Calu3 (cell line): ENCODE measurements at regions not wholly inside any gene's neighbourhood (a gene's known extent, or its start where the extent isn't known, plus 50 kb on each side); places are given as distances from the start of the nearest gene placed in this dataset.

Source experiments
- BruUV-seq: library from RNA; stranded (reverse); fragments of 400-500 nt; replicated peaks from 2 replicates; lab custom pipeline; 2021; lab: Mats Ljungman, UMichigan
- CTCF ChIA-PET: fragments of 300-600 bp; sonication (Branson Sonifier 250); formaldehyde crosslinking; loops from one replicate; lab custom pipeline; 2022; ENCODE audit warnings: antibody characterized with exemption; lab: Charles Lee
- DNase-seq: peaks from one replicate; pipeline ENCODE4 v3.0.0; 2022
- H3K27ac Mint-ChIP-seq: one replicate; pipeline ENCODE4 v1.8.0; 2022; ENCODE audit warnings: mixed read lengths; ENCODE audit not compliant: unreplicated experiment
- H3K27me3 Mint-ChIP-seq: one replicate; pipeline ENCODE4 v1.8.0; 2022; ENCODE audit warnings: mixed read lengths; ENCODE audit not compliant: unreplicated experiment
- H3K36me3 Mint-ChIP-seq: one replicate; pipeline ENCODE4 v1.8.0; 2022; ENCODE audit warnings: mild to moderate bottlenecking, moderate library complexity, mixed read lengths; ENCODE audit not compliant: insufficient read depth, unreplicated experiment
- H3K4me1 Mint-ChIP-seq: one replicate; pipeline ENCODE4 v1.8.0; 2022; ENCODE audit warnings: mild to moderate bottlenecking, low read depth, mixed read lengths; ENCODE audit not compliant: unreplicated experiment
- H3K4me3 Mint-ChIP-seq: one replicate; pipeline ENCODE4 v1.8.0; 2022; ENCODE audit warnings: mild to moderate bottlenecking, low read depth, moderate library complexity, mixed read lengths; ENCODE audit not compliant: unreplicated experiment
- H3K9me3 Mint-ChIP-seq: one replicate; pipeline ENCODE4 v1.8.0; 2022; ENCODE audit warnings: low read depth, mixed read lengths; ENCODE audit not compliant: unreplicated experiment
- intact Hi-C: fragments of 100-400 bp; cut with micrococcal nuclease; formaldehyde crosslinking; loops from one replicate; pipeline ENCODE4 v1.10.0; 2022; ENCODE audit not compliant: unreplicated experiment
- TF ChIP-seq, protein P1 (sequence below): fragments of 200-600 bp; IDR thresholded peaks from one replicate; pipeline ENCODE4 v1.8.0; 2022; ENCODE audit warnings: antibody characterized with exemption; ENCODE audit not compliant: unreplicated experiment

DNA sequence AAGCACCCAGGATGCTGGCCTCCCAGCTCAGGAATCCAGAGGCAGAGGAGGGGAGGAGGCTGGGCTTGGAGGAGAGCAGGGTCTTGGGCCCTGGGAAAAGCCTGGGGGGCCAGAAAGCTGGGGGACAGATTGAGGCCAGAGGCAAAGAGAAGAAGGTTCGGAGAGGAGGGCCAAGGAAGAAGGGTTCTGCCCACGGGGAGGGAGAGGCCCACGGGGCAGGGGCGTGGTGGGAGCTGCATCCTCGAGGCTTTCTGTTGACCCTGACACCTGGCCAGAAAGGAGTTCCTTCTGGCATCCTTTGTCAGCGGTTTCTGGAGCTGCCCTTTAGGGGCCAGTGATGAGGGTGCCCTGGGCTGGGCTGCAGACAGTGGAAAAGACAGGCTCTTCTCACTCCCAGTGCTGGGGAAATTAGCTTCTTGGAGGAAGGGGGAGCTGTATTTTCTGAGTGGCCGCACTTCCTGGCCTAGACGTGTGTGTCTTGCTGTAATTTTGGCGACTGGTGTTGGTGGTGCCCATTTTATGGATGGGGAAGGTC, 308.7 kb downstream of the SEC14L1 start:
- H3K36me3 Mint-ChIP-seq, result peaks cover 77% of the 10 kb centered on the region
- TF ChIP-seq, protein P1, sequence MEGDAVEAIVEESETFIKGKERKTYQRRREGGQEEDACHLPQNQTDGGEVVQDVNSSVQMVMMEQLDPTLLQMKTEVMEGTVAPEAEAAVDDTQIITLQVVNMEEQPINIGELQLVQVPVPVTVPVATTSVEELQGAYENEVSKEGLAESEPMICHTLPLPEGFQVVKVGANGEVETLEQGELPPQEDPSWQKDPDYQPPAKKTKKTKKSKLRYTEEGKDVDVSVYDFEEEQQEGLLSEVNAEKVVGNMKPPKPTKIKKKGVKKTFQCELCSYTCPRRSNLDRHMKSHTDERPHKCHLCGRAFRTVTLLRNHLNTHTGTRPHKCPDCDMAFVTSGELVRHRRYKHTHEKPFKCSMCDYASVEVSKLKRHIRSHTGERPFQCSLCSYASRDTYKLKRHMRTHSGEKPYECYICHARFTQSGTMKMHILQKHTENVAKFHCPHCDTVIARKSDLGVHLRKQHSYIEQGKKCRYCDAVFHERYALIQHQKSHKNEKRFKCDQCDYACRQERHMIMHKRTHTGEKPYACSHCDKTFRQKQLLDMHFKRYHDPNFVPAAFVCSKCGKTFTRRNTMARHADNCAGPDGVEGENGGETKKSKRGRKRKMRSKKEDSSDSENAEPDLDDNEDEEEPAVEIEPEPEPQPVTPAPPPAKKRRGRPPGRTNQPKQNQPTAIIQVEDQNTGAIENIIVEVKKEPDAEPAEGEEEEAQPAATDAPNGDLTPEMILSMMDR, result no peak
- TSS peak; percentile 24 for BruUV-seq
- peak overlapping the region; percentile 84 for H3K4me3 Mint-ChIP-seq
- intact Hi-C loops, result no loop called here
- H3K27me3 Mint-ChIP-seq, result no peaks in the 10 kb centered on the region
- DNase-seq, result no peak
- H3K9me3 Mint-ChIP-seq, result no peaks in the 10 kb centered on the region
- H3K4me1 Mint-ChIP-seq, result peaks cover 83% of the 10 kb centered on the region
- H3K27ac Mint-ChIP-seq, result peak overlapping the region; percentile 91
- CTCF ChIA-PET, result interaction anchor here (0.6 to 3.9 kb wide), 3 partner anchors 16 to 27 kb away, joined by 3 to 14 read pairs (median 3); no protein-coding TSS in a partner anchor

DNA sequence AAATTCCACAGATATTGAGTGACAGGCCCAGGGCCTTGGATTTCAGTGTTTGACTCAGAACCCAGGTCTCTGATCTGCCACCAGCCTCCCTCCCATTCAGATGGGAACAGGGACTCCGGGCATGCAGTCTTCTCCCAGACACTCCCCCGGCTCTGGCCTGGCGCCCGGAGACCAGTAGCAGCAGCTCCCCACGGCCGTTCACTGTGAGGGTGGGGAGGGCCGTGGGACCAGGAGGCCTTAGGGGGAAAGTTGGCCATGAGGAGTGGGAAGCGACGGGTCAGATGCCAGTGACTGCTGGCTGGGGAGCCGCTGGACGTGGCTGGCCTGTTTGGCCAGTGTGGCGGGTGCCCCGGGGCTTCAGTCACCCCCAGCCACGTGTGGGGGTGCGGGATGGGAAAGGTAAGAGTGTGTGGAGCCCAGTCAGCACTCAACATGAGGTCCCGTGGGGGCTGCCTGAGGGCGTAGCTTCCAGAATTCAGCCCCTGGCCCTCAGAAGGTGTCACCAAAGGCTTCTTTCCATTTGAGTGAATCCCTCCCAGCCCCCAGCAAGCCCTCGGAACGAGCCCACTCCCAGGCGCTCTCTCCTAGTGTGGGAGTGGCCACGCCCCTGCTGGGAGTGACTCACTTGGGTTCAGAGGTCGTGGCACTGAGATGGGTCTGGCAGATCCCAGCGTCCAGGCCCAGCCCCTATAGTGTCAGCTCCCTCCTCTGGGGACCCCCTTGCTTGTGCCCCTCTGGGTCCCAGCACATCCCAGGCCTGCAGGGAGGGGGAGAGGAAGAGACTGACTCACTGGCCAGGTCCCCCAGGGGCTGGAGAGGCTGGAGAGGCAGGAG, 309.4 kb downstream of the SEC14L1 start:
- peaks cover 80% of the 10 kb centered on the region for H3K36me3 Mint-ChIP-seq
- H3K4me3 Mint-ChIP-seq, result peak overlapping the region; percentile 84
- no peaks in the 10 kb centered on the region for H3K9me3 Mint-ChIP-seq
- TF ChIP-seq, protein P1, result no peak
- intact Hi-C loops, result loop anchor here (10.0 kb wide), 1 partner anchor 115 kb away; no protein-coding TSS in a partner anchor
- DNase-seq, result peak; percentile 67
- peaks cover 82% of the 10 kb centered on the region for H3K4me1 Mint-ChIP-seq
- CTCF ChIA-PET, result interaction anchor here (0.6 to 3.9 kb wide), 3 partner anchors 9 to 20 kb away, joined by 3 to 14 read pairs (median 3); no protein-coding TSS in a partner anchor
- peak overlapping the region; percentile 91 for H3K27ac Mint-ChIP-seq
- BruUV-seq, result no TSS peak
- H3K27me3 Mint-ChIP-seq, result no peaks in the 10 kb centered on the region

GRCh38 chr17:77450742-77451244, 310.0 kb downstream of the SEC14L1 start:
- peak overlapping the region; percentile 84 for H3K4me3 Mint-ChIP-seq
- BruUV-seq, result no TSS peak
- no peak for DNase-seq
- H3K27ac Mint-ChIP-seq, result peak overlapping the region; percentile 91
- intact Hi-C loops, result loop anchor here (10.0 kb wide), 1 partner anchor 116 kb away; no protein-coding TSS in a partner anchor
- H3K27me3 Mint-ChIP-seq, result no peaks in the 10 kb centered on the region
- TF ChIP-seq, protein P1, result no peak
- H3K9me3 Mint-ChIP-seq, result no peaks in the 10 kb centered on the region
- H3K36me3 Mint-ChIP-seq, result peaks cover 84% of the 10 kb centered on the region
- CTCF ChIA-PET, result interaction anchor here (0.5 to 3.9 kb wide), 4 partner anchors 10 to 310 kb away, joined by 3 to 14 read pairs (median 4); partner anchors contain the start of gene SEC14L1
- H3K4me1 Mint-ChIP-seq, result peaks cover 82% of the 10 kb centered on the region

- CTCF ChIA-PET, result interaction anchor here (0.5 to 3.9 kb wide), 8 partner anchors 13 to 311 kb away, joined by 3 to 14 read pairs (median 4); partner anchors contain the start of gene SEC14L1
- peak; percentile 92 for DNase-seq
- no peaks in the 10 kb centered on the region for H3K9me3 Mint-ChIP-seq
- peak overlapping the region; percentile 84 for H3K4me3 Mint-ChIP-seq
- intact Hi-C loops, result loop anchor here (10.0 kb wide), 1 partner anchor 117 kb away; no protein-coding TSS in a partner anchor
- H3K27ac Mint-ChIP-seq, result peak overlapping the region; percentile 91
- no TSS peak for BruUV-seq
- peaks cover 78% of the 10 kb centered on the region for H3K4me1 Mint-ChIP-seq
- TF ChIP-seq, protein P1, result no peak
- H3K36me3 Mint-ChIP-seq, result peaks cover 80% of the 10 kb centered on the region
- no peaks in the 10 kb centered on the region for H3K27me3 Mint-ChIP-seq
Observed at GRCh38 chr17:77451245-77451893, 310.6 kb downstream of the SEC14L1 start.
